Endodermal cell (in vitro differentiated cells): ENCODE measurements at regions not wholly inside any gene's neighbourhood (a gene's known extent, or its start where the extent isn't known, plus 50 kb on each side); places are given as distances from the start of the nearest gene placed in this dataset.

ENCODE experiments used
- DNase-seq: peaks from one replicate; pipeline ENCODE4 v3.0.0-alpha.2; 2017
- H3K27ac ChIP-seq: 2 replicates; pipeline ENCODE4 v1.5.1; 2013; ENCODE audit warnings: mild to moderate bottlenecking, low read depth, low read length, moderate library complexity
- H3K27me3 ChIP-seq: 2 replicates; pipeline ENCODE4 v1.6.1; 2013; ENCODE audit warnings: mild to moderate bottlenecking, low read length, moderate library complexity; ENCODE audit not compliant: insufficient read depth, control insufficient read depth, poor library complexity, severe bottlenecking
- H3K36me3 ChIP-seq: 2 replicates; pipeline ENCODE4 v1.7.0; 2013; ENCODE audit warnings: mild to moderate bottlenecking, low read length, moderate library complexity; ENCODE audit not compliant: control insufficient read depth, insufficient read depth
- H3K4me1 ChIP-seq: one replicate; pipeline ENCODE4 v1.7.0; 2013; ENCODE audit warnings: low read length; ENCODE audit not compliant: control insufficient read depth, insufficient read depth
- H3K4me3 ChIP-seq: 2 replicates; pipeline ENCODE4 v1.5.1; 2013; ENCODE audit warnings: mild to moderate bottlenecking, low read length, moderate library complexity
- H3K9ac ChIP-seq: 2 replicates; pipeline ENCODE4 v1.6.1; 2013; ENCODE audit warnings: mild to moderate bottlenecking, low read length, moderate library complexity; ENCODE audit not compliant: poor library complexity, severe bottlenecking; ENCODE audit errors: extremely low read depth
- H3K9me3 ChIP-seq: 2 replicates; pipeline ENCODE4 v1.6.1; 2013; ENCODE audit warnings: mild to moderate bottlenecking, low read length, moderate library complexity; ENCODE audit not compliant: control insufficient read depth
- H3K27ac Mint-ChIP-seq: 2 replicates; pipeline ENCODE4 v1.8.0; 2020; ENCODE audit warnings: mixed read lengths
- H3K27me3 Mint-ChIP-seq: 2 replicates; pipeline ENCODE4 v1.8.0; 2021; ENCODE audit warnings: mild to moderate bottlenecking, mixed read lengths; ENCODE audit not compliant: insufficient read depth
- H3K36me3 Mint-ChIP-seq: 2 replicates; pipeline ENCODE4 v1.8.0; 2020; ENCODE audit warnings: low read depth, mixed read lengths
- H3K4me1 Mint-ChIP-seq: 2 replicates; pipeline ENCODE4 v1.8.0; 2020; ENCODE audit warnings: mixed read lengths
- H3K4me3 Mint-ChIP-seq: 2 replicates; pipeline ENCODE4 v1.8.0; 2020; ENCODE audit warnings: mild to moderate bottlenecking, moderate library complexity, mixed read lengths
- H3K9me3 Mint-ChIP-seq: 2 replicates; pipeline ENCODE4 v1.8.0; 2020; ENCODE audit warnings: mild to moderate bottlenecking, mixed read lengths
- CTCF ChIP-seq: fragments of 200-600 bp; sonication (generic); conservative IDR thresholded peaks from 2 replicates; pipeline ENCODE4 v1.5.0; 2021; ENCODE audit warnings: antibody characterized with exemption, mild to moderate bottlenecking
- WGBS, 2 experiments: methylation state at CpG; one replicate each; pipeline versions ENCODE4 v1.1.5 to v1.1.7; 2013; ENCODE audit warnings: missing lambda C conversion rate in 2 of 2, mixed read lengths in 1 of 2; ENCODE audit not compliant: insufficient coverage in 1 of 2, insufficient read length in 1 of 2; 5-methylcytosine and 5-hydroxymethylcytosine counted together

- H3K9ac ChIP-seq: no peak overlapping the region
- Mint-ChIP-seq H3K4me3 (no peak overlapping the region), H3K9me3 (peaks cover 14% of the 10 kb centered on the region), H3K27ac (no peak overlapping the region), H3K4me1 (no peaks in the 10 kb centered on the region), H3K36me3 (no peaks in the 10 kb centered on the region), H3K27me3 (no peaks in the 10 kb centered on the region)
- no peaks in the 10 kb centered on the region for H3K4me1 ChIP-seq
- H3K36me3 ChIP-seq: no peaks in the 10 kb centered on the region
- no peak for TF ChIP-seq CTCF
- no peak overlapping the region for H3K4me3 ChIP-seq
- no peaks in the 10 kb centered on the region for H3K27me3 ChIP-seq
- WGBS, 2 experiments: 80% methylated on average over 2 of the region's 2 CpGs; no CpG with 5 or more reads in 1 of the 2 experiments
- no peak overlapping the region for H3K27ac ChIP-seq
- H3K9me3 ChIP-seq: peaks cover 21% of the 10 kb centered on the region
- no peak for DNase-seq
These were observed 532.6 kb downstream of the CSNK1G3 start for GRCh38 chr5:124044613-124045012.

DNA sequence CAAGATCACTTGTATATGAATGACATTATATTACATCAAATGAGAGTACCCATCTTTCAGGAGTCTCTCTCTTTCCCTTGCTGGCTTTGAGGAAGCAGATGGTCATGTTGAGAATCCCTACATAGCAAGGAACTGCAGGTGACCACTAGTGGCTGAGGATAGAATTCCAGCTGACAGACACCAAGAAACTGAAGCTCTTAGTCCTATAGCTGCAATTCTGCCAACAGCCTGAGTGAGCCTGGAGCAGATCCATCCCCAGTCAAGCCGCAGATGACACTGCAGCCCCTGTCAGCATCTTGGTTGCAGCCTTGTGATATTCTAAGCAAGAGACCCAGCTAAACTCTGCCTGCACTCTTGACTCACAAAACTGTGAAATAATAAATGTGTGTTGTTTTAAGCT lies 531.5 kb downstream of the CSNK1G3 start:
- Histone ChIP-seq H3K4me1 (no peaks in the 10 kb centered on the region), H3K9ac (no peak overlapping the region), H3K4me3 (peak overlapping the region; percentile 31), H3K27me3 (no peaks in the 10 kb centered on the region), H3K27ac (no peak overlapping the region), H3K36me3 (no peaks in the 10 kb centered on the region), H3K9me3 (peaks cover 21% of the 10 kb centered on the region)
- Mint-ChIP-seq H3K4me1 (no peaks in the 10 kb centered on the region), H3K27ac (no peak overlapping the region), H3K4me3 (no peak overlapping the region), H3K36me3 (no peaks in the 10 kb centered on the region), H3K27me3 (no peaks in the 10 kb centered on the region), H3K9me3 (peaks cover 14% of the 10 kb centered on the region)
- DNase-seq: peak; percentile 57
- WGBS, 2 experiments: 89% methylated on average over 1 of the region's 1 CpG; no CpG with 5 or more reads in 1 of the 2 experiments
- TF ChIP-seq CTCF: peak; percentile 62

DNA sequence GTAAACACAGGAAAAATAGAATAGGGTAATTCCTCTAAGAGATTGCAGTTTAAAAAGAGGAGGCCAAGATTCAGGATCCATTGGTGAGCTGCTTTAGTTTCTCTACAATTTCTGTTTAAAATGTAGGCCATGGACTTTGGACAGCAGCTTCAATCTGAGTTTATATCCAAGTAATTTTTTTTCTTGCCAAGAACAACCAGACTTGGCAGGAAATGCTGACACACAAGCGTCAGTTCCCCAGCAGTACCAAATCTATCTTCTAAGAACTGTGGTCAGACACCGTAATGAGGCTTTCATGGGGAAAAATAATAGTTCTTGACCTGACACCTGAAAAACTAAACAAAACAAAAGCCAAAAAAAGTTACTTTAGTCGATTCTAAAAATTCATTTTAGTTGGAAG lies 528.8 kb downstream of the CSNK1G3 start:
- H3K27ac ChIP-seq: no peak overlapping the region
- Mint-ChIP-seq H3K27ac (no peak overlapping the region), H3K4me1 (no peaks in the 10 kb centered on the region), H3K36me3 (no peaks in the 10 kb centered on the region), H3K4me3 (no peak overlapping the region), H3K9me3 (peaks cover 14% of the 10 kb centered on the region), H3K27me3 (no peaks in the 10 kb centered on the region)
- H3K27me3 ChIP-seq: no peaks in the 10 kb centered on the region
- DNase-seq: no peak
- peaks cover 21% of the 10 kb centered on the region for H3K9me3 ChIP-seq
- no peak overlapping the region for H3K9ac ChIP-seq
- WGBS, 2 experiments: 86 to 96% methylated on average over 1 to 3 of the region's 3 CpGs
- TF ChIP-seq CTCF: no peak
- H3K36me3 ChIP-seq: no peaks in the 10 kb centered on the region
- no peak overlapping the region for H3K4me3 ChIP-seq
- H3K4me1 ChIP-seq: no peaks in the 10 kb centered on the region
